Body of pancreas (tissue), 4 donors: ENCODE measurements at regions not wholly inside any gene's neighbourhood (a gene's known extent, or its start where the extent isn't known, plus 50 kb on each side); places are given as distances from the start of the nearest gene placed in this dataset.

Experiments used
- CTCF ChIP-seq, 7 experiments: fragments of 450-650 bp in 4 of 7; fragments of 200-600 bp in 3 of 7; sonication (generic) in 3 of 7; IDR thresholded peaks; one replicate each; pipeline ENCODE4 v1.5.1; 2016 to 2019; ENCODE audit warnings: antibody characterized with exemption in 7 of 7
- POLR2A ChIP-seq, 3 donors: fragments of 450-650 bp; IDR thresholded peaks; one replicate each; pipeline ENCODE4 v1.6.1; 2016; ENCODE audit warnings: antibody characterized with exemption in 3 of 3, mild to moderate bottlenecking in 2 of 3

GRCh38 chr3:69500604-69501003, 114.7 kb upstream of the FRMD4B start:
- no peak for TF ChIP-seq CTCF (IDR thresholded peaks at IDR 0.05)
- no peak for TF ChIP-seq POLR2A (IDR thresholded peaks at IDR 0.05)
